Fibroblast of skin of scalp (primary cell): ENCODE measurements at regions not wholly inside any gene's neighbourhood (a gene's known extent, or its start where the extent isn't known, plus 50 kb on each side); places are given as distances from the start of the nearest gene placed in this dataset.
"Not testable (repeated sequence)": the region's sequence is repeated elsewhere in the genome, so short reads cannot be mapped to it uniquely, and the experiment has no call there.

ENCODE experiments used
- DNase-seq: peaks from one replicate; pipeline ENCODE4 v3.0.0-alpha.2; 2013

DNA sequence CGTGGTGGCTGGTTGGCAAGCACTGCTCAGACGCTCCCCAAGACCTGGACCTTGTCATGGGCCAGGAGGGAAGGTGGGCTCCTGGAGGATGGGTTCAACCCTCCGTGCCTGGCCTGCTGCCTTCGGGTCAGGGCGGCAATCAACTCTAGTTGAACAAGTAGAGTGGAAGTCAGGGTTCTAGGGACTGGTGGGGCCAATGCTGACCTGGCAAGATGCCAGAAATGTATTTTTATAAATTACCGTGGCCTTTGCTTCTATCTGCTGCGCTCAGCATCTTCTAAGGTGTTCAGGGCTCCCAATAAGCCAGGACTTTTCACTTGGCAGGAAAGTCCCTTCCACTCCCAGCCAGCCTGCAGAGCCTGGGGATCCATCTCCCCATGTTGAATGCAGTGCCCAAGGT, 207.1 kb upstream of the N4BP1 start:
- DNase-seq = no peak

DNA sequence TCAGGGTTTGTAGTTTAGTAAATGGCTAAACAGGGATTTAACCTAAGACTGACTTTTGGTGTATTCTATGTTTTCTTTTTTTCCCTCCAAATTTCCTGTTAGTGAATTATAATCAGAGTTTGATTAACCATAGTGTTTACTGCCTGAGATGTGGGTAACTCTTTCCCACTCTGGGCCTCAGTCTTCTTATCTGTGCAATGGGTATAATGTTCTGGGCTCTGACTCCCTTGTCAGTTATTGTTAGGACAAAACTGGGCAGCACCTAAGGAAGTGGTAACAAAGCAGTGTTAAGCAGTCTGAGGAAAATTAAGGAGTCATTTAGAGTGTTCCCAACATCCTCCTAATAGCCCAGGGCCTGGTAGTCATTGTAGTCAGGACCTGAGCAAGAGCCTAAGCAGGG, 206.4 kb upstream of the N4BP1 start:
- DNase-seq = no peak

DNA sequence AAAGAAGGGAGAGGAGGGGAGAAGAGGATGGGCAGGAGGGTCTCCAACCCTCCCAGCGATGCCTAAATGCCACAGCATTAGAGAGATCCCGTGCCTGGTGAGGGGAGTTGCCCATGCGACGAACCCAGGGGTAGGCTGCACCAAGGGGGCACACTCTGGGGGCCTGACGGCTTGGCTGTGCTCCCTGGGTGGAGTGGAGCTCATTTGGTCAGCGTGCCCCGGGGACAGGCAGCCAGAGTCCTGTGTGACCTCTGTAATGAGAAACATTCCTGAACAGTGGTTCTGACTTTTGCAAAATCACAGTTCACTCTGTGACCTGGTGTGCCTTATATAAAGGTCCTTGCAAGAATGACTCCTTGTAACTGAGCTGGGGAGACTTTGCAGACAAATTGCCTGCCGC, 205.0 kb upstream of the N4BP1 start:
- DNase-seq = no peak

DNA sequence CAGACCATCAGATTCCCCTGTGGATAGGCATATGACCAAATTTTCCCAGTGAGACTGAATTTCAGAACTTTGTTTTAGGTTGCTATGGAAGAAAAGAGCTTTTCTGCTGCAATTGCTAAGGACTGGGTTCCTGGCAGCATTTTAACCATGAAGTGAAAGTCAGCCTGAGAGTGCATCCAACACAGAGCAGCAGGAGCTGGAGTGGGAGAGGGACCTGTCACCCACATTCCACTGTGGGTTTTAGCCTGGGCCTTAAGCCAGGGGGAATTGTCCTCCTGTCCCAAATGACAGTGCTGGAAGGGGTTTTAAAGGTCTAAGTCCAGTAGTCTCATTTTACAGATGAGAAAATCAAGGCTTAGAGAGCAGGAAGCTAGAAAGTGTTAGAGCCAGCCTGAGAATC, 203.5 kb upstream of the N4BP1 start:
- DNase-seq = no peak

DNA sequence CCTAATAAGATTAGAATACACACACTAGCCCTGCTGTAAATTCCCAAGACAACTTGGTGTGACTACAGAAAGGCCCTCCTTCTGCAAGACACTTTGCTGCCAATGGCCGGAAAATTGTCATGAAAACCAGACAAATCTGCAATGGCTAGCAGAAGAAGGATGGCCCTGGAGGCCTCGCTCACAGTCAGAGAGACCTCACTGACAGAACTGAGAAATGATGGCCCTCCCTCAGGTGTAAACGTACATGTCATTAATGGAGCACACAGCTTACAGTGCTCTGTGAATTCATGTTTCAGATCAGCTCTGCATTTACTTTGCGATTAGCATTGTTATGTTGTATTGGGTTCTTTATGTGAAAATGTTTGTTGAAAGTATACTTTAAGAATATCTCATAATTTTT, 202.9 kb upstream of the N4BP1 start:
- no peak for DNase-seq

DNA sequence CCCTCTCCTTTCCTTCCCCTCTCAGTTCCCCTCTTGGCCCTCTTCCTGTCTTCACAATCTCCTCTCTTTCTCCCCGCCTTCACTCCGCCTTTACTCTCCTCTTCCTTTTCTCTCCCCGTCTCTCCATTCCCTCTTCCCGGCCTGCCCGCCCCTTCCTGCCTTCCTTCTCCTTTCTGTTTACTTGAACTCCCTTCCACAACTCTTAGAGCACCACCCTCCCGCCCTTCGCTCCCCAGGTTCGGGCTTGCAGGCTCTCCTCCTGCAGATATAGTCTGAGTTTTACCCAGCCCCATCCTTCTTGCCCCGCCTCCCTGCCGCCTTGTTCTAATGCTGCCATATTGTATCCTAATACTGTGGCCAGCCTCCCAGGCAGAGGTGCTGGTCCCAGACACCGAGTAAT, 201.5 kb upstream of the N4BP1 start:
- no peak for DNase-seq

DNA sequence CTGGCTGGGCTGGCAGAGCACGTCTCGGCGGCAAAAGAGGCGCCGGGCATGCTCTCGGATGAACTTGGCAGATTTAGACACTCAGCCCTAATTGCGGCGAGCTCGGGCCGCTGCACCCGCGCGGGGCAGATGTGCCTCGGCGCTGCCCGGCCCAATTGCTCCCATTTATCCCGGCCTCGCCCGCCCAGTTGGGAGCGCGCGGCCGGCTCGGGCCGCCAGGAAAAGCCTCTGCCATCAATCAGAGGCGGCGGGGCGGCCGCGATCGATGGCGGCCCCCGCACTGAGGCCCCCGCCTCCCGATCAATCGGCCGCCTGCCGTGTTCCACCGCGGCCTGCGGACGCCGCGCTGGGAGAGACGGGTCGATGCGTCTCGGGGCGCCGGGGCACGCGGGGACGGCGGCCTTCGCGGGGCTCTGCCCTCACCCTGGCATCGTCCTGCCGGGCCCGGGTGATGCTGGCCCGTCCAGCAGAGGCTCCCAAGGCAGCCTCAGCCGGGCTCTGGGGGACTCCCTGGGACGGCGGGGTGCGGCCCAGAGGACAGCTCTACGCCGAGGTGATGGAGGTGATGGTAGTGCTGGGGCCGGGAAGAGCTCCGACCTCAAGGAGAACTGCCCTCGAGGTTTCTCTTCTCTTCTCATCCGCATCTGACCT, 200.9 kb upstream of the N4BP1 start:
- DNase-seq = no peak

DNA sequence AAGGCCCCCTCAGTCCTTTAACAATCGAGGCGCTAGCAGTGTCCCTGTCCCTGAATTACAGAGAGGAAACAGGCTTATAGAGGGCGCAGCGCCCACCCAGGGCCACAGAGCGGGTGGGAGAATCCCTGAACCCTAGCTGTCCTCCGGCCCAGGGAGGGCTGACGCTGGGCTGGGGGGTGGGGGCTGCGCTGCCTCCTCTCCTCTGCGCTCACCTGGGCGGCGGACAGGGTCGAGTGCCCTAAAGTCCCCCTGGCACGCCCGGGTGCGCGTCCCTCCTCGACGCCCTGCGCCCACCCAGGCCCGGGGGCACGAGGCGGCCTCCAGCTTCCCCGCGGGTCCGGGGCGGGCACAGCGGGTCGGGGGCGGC, 200.4 kb upstream of the N4BP1 start:
- DNase-seq = no peak

DNA sequence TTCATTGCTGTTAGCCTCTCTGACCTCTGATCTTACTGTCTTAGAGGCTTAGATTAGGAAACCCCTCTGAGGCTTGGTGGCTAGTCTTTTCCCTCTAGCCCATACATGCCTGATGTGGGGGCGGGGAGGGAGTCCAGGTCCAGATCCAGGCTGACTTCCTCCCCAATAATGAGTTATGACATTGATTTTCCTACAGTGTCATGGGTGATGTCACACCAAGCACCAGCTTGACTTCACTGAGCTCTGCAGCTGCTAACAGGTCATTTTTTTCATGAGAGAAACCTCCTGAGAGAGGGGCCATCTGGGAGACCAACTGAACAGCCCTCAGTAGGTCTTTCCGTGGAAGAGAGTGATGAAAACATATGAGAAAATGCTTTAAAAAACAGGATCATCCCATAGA, 180.2 kb upstream of the N4BP1 start:
- DNase-seq = no peak

DNA sequence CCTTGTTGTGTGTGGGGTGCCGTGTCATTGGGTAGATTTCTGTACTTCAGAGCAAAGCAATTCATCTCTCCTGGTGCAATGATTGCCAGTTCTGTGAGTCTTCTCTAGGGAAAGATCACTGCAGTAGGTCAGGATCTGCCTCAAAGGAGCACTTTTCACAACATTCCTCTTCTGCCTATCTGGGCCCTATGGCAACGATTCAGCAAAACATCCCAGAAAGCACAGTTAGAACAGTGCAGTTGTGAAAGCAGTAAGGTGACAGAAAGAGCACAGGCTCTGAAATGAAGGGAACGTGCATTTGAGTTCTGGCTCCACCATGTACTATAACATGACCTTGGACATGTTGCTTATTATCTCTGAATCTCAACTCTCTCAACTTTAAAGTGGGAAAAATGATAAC, 178.5 kb upstream of the N4BP1 start:
- no peak for DNase-seq

DNA sequence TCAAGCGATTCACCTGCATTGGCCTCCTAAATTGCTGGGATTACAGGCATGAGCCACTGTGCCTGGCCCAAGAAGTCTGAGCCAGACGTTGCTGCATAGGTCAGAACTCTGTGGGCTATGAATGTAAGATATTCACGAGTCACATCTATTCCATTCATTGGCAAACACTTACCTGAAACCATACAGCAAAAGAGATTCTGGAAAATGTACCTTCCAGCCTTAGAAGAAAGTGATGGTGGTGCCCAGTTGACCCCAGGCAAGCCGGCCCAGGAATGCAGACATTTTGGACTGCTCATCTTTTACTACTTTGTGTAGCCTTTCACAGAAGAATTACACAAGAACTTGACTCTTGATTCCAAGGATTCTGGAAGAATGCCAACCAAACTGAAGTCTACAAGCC, 135.6 kb upstream of the N4BP1 start:
- DNase-seq = no peak

DNA sequence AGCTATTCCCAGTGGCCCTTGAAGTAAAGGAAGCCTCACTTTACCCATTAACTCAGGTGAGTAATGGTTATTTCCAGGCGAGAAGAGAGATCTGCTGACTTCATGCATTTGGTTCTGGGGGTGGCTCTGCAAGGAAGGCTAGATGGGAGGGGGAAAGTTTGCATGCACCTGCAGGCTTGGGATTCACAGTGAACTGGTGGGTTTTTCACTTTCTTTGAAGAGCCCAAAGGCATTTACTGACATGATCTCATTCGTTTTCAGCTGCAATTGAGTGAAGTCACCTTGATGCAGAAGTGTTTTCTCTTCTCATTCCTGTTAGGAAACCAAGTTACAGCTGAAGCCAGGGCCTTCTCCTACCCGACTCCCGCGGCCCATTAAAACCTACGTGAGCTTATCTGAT, 131.0 kb upstream of the N4BP1 start:
- DNase-seq = no peak

DNA sequence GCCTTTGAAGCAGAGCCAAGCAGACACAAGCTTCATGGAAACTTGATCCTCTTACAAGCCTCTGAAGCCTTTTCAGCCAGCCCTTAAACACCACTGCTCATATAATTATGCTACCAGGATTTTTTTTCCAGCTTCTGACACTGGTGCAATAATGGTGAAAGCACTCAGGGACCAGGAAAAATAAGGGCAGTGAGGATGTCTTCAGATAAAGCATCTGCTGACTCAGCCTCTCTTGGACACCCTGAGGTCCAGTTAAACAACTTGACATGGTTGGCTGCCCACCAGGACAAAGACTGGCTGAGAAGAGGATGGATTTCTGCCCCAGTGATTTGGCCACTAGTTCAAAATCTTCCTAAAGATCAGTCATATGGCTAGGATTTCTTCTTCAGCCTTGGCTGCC, 124.2 kb upstream of the N4BP1 start:
- no peak for DNase-seq

DNA sequence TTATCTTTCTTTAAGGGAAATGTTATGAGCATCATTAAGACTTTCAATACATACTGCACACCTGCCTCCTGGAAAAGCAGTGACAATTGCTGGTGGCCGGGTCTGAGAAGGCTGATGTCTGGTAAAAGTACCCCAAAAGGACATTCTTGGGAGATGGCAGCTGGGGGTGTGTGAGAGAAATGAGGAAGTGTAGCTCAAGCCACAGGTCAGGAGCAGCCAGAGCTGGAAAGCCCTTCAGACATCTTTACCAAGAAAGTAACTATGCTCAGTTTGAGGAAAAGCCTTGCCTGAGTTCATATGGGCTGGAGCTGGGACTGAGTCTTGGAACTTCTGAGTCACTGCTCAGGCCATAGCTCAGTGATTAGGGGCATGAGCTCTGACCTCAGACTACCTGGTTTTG, 94.7 kb upstream of the N4BP1 start:
- no peak for DNase-seq

DNA sequence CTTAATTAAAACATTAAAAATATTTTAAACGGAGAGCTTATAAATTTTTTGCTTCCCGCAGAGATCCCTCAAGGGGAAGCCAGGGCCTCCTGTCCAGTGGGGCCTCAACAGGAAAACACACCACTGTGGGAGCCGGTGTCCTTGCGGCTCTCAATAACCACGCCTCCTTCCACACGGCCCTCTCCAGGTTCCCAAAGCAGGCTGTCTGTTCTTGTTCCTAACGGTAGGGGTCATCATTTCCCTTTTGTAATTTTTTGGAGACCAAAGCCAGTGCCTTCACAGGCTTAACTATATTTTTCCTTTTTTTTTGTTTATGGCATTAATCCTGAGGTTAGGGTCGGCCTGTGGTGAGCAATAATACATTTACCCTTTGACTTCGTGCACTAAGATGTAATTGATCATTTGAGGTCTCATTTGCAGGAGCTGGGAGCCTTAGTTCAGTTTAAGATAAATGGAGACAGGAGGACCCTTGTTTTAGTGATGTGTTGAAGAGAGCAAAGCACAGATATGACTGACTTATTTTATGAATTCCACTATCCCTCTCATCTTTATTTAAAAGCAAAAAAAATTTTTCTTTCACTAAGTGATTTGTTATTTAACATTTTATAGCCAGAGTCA, 77.5 kb upstream of the N4BP1 start:
- peak; percentile 72 for DNase-seq

DNA sequence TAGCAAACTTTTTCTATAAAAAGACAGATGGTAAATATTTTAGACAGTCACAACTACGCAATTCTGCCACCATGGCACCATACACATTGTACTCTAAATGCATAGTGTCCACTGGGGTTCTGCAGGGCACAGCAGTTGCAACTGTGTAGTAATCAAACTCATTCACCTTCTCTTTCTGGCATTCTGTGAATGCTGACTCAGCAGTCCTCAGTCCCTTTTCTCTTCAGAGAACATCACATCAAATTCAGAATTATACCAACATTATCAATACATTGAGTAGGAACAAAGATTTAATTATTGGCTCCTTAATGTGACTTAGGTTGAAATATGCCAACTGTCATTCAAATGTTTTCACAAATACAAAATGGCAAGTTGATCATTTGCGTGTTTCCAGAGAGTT, 74.2 kb upstream of the N4BP1 start:
- DNase-seq = no peak

DNA sequence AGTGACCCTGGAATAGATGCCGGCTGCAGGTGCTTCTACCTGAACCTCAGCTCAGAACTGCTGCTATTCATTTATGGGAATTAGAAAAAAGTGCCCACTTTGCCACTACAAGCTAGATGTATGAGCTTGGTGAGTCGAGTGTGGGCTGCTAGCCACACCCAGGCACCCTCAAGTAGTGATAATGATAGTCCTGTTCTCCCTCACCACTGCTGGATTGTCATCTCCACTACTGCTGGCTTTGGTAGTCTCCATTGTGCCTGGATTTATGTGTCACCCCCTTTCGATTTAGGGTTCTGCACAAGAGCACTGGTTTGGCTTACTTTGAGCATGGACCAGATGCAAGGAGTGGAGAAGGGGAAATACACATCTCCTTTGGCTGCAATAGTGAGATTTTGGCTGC, 73.0 kb upstream of the N4BP1 start:
- no peak for DNase-seq

DNA sequence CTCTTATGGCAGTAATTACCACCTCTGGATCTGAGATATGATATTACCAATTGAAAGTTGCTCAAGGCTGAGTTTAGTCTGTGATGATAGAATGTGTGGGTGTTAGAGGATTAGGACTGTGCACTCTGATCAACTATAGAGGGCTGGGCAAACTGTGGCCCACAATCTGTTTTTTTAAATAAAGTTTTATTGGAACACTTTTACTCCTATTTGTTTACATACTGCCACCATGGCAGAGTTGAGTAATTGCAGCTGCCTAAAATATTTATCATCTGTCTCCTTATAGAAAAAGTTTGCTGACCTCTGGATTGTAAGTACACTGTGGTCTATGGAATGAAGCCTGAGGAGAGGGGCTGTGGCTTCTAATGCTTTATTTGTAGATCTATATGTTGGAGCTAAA, 71.5 kb upstream of the N4BP1 start:
- no peak for DNase-seq

DNA sequence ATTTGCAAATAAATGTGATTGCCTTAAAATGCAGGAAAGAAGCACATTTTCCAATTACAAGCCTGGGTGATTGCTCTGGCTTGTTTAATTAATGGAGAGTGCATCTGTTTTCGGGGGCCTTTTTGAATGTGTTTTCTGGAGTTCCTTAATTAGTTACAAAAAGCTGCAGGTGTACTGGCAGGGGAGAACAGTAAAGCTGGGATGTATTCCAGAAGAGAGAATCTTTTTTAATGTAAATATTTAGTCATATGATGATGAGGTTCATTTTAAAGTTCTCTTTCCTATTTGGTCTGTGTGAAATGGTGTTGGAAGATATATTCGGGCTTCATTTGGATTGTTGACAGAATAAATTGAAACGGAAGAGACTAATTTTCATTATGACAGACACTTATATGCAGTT, 70.9 kb upstream of the N4BP1 start:
- DNase-seq = no peak

DNA sequence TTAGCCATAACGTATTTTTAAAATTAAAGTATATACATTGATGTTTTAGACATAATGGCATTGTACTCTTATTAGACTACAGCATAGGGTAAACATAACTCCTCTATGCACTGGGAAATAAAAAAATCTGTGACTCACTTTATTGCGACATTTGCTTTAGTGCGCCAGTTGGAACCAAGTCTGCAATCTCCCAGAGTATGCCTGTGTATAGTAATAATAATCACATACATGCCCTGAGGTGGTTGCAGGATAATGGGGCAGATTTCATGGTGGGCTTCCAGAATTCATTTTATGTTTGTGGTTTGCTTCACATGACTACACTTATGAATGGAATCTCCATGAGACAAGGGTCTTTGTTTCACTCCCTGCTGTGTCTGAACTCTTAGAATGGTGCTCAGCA, 66.9 kb upstream of the N4BP1 start:
- DNase-seq = no peak

DNA sequence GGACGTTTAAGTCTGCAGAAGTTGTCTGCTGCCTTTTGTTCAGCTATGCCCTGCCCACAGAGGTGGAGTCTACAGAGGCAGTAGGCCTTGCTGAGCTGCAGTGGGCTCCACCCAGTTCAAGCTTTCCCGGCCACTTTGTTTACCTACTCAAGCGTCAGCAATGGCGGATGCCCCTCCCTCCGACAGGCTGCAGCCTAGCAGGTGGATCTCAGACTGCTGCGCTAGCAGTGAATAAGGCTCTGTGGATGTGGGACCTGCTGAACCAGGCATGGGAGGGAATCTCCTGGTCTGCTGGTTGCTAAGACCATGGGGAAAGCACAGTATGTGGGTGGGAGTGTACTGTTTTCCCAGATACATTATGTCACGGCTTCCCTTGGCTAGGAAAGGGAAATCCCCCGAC, 58.2 kb upstream of the N4BP1 start:
- not testable (repeated sequence) for DNase-seq

DNA sequence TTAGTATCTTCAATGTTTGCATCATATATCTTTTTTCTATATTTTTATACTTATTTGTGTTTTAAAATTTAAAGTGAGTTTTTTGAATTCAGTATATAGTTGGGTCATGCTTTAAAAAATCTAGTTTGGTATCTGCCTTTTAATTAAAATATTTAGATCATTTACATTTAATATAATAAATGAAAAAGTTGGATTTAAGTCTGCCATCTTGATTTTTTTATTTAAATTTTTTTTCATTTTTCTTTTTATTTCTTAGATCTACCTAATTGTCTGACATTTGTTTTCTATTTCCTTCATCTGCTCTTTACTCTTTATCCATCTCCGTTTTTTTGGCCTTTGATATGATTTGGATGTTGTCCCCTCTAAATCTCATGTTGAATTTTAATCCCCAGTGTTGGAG, 50.0 kb upstream of the N4BP1 start:
- no peak for DNase-seq
